ENCODE measurements at regions not wholly inside any gene's neighbourhood (a gene's known extent, or its start where the extent isn't known, plus 50 kb on each side); places are given as distances from the start of the nearest gene placed in this dataset.
"Not testable (repeated sequence)": the region's sequence is repeated elsewhere in the genome, so short reads cannot be mapped to it uniquely, and the experiment has no call there.

GRCh38 chr1:212155219-212155618 is 119.7 kb downstream of the DTL start:
- no peak for DNase-seq (ENCODE audit: low read depth)

GRCh38 chr1:212157252-212157651 is 121.7 kb downstream of the DTL start:
- DNase-seq (ENCODE audit: low read depth): no peak

- DNase-seq (ENCODE audit: low read depth): no peak
Measured at GRCh38 chr1:212158912-212159796, 123.6 kb downstream of the DTL start.

- DNase-seq (ENCODE audit: low read depth): peak; percentile 96
Measured at GRCh38 chr1:212161231-212161781, 123.9 kb upstream of the PPP2R5A start.

- DNase-seq (ENCODE audit: low read depth): peak; percentile 89
Measured at GRCh38 chr1:212162635-212163034, 122.6 kb upstream of the PPP2R5A start.

GRCh38 chr1:212164095-212164872 is 120.9 kb upstream of the PPP2R5A start:
- no peak for DNase-seq (ENCODE audit: low read depth)

- DNase-seq (ENCODE audit: low read depth): no peak
Measured at GRCh38 chr1:212166244-212166643, 119.0 kb upstream of the PPP2R5A start.

GRCh38 chr1:212166644-212167043 is 118.6 kb upstream of the PPP2R5A start:
- DNase-seq (ENCODE audit: low read depth): no peak

GRCh38 chr1:212167098-212167497 is 118.1 kb upstream of the PPP2R5A start:
- peak; percentile 75 for DNase-seq (ENCODE audit: low read depth)

GRCh38 chr1:212173567-212173966 is 111.6 kb upstream of the PPP2R5A start:
- no peak for DNase-seq (ENCODE audit: low read depth)

GRCh38 chr1:212174295-212174694 is 110.9 kb upstream of the PPP2R5A start:
- not testable (repeated sequence) for DNase-seq (ENCODE audit: low read depth)

- no peak for DNase-seq (ENCODE audit: low read depth)
Measured at GRCh38 chr1:212177542-212177941, 107.7 kb upstream of the PPP2R5A start.

GRCh38 chr1:212178851-212179250 is 106.4 kb upstream of the PPP2R5A start:
- no peak for DNase-seq (ENCODE audit: low read depth)

GRCh38 chr1:212179394-212180076 is 105.7 kb upstream of the PPP2R5A start:
- DNase-seq (ENCODE audit: low read depth): peak; percentile 96

GRCh38 chr1:212181015-212181882 is 104.0 kb upstream of the PPP2R5A start:
- DNase-seq (ENCODE audit: low read depth): no peak

GRCh38 chr1:212182171-212182570 is 103.0 kb upstream of the PPP2R5A start:
- DNase-seq (ENCODE audit: low read depth): no peak

- no peak for DNase-seq (ENCODE audit: low read depth)
Measured at GRCh38 chr1:212182579-212182978, 102.6 kb upstream of the PPP2R5A start.

- no peak for DNase-seq (ENCODE audit: low read depth)
Measured at GRCh38 chr1:212186427-212187207, 98.6 kb upstream of the PPP2R5A start.

GRCh38 chr1:212188599-212189351 is 96.4 kb upstream of the PPP2R5A start:
- no peak for DNase-seq (ENCODE audit: low read depth)

GRCh38 chr1:212189352-212189738 is 95.9 kb upstream of the PPP2R5A start:
- DNase-seq (ENCODE audit: low read depth): no peak

Data from iris pigment epithelial cell (primary cell).